HuH-7.5 (cell line): ENCODE measurements at regions not wholly inside any gene's neighbourhood (a gene's known extent, or its start where the extent isn't known, plus 50 kb on each side); places are given as distances from the start of the nearest gene placed in this dataset.
"Not testable (repeated sequence)": the region's sequence is repeated elsewhere in the genome, so short reads cannot be mapped to it uniquely, and the experiment has no call there.

Experiments used
- DNase-seq: peaks from one replicate; pipeline ENCODE4 v3.0.0; 2011; ENCODE audit warnings: low spot score

GRCh38 chr7:142636751-142637150, 112.5 kb upstream of the PRSS1 start:
- no peak for DNase-seq

DNA sequence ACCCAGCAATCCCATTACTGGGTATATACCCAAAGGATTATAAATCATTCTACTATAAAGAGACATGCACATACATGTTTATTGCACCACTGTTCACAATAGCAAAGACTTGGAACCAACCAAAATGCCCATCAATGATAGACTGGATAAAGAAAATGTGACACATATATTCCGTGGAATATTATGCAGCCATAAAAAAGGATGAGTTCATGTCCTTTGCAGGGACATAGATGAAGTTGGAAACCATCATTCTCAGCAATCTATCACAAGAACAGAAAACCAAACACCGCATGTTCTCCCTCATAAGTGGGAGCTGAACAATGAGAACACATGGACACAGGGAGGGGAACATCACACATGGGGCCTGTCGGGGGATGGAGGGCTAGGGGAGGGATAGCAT, 113.2 kb upstream of the PRSS1 start:
- not testable (repeated sequence) for DNase-seq

GRCh38 chr7:142632271-142633134, 116.8 kb upstream of the PRSS1 start:
- peak; percentile 37 for DNase-seq

- DNase-seq, result no peak
These were observed 119.5 kb upstream of the PRSS1 start for GRCh38 chr7:142629588-142630260.

GRCh38 chr7:142628945-142629344, 120.3 kb upstream of the PRSS1 start:
- DNase-seq, result no peak

DNA sequence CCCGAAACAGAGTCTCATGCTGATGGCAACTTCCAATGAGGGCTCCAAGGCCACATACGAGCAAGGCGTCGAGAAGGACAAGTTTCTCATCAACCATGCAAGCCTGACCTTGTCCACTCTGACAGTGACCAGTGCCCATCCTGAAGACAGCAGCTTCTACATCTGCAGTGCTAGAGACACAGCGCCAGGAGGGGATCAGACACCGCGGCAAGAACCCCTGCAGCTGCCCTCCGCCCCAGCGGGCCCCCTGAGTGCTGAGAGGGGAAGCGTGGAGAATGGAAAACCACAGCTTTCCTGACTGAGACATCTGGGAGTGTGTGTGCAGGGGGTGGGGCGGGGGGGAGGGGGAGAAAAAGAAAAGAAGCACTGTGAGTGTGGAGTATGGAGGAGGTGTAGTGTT, 122.0 kb upstream of the PRSS1 start:
- DNase-seq, result not testable (repeated sequence)

- peak; percentile 12 for DNase-seq
These were observed 122.7 kb upstream of the PRSS1 start for GRCh38 chr7:142626420-142627035.

DNA sequence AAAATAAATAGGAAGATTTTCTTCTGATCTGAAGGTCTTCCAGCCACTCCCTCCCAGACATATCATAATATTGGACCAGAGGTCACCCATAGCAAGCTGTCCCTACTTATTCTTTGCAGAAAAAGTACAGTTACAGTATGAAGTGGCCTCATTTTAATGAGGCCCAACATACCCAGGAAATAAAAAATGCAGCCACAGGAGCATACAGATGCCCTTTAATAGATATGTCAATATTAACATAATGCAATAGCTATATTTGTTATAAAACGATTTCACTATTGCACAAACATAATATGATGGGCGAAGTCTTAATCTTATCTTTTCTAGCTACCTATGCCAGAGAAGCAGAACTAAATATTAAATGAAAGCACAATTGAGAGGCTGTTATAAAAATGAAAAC, 124.1 kb upstream of the PRSS1 start:
- not testable (repeated sequence) for DNase-seq

DNA sequence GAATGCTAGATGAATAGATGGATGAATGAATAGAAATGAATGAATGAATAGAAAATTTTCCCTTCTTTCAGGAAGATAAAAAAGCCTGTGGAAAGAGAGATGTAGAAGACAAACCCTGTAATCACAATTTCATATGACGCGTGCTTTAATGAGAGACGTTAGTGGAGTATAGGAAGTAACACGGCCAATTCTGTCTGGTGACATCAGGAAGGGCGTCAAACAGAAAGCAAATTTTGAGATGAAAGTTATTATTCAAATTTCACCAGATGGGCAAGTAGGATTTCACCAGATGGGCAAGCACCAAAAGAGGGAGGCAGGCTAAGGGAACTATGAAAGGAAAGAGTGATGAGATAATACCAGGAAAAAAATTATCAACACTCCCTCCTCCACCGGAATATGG, 128.9 kb upstream of the PRSS1 start:
- DNase-seq, result no peak

GRCh38 chr7:142618655-142619351, 130.5 kb upstream of the PRSS1 start:
- no peak for DNase-seq

- DNase-seq, result no peak
These were observed 132.4 kb upstream of the PRSS1 start for GRCh38 chr7:142616842-142617241.

DNA sequence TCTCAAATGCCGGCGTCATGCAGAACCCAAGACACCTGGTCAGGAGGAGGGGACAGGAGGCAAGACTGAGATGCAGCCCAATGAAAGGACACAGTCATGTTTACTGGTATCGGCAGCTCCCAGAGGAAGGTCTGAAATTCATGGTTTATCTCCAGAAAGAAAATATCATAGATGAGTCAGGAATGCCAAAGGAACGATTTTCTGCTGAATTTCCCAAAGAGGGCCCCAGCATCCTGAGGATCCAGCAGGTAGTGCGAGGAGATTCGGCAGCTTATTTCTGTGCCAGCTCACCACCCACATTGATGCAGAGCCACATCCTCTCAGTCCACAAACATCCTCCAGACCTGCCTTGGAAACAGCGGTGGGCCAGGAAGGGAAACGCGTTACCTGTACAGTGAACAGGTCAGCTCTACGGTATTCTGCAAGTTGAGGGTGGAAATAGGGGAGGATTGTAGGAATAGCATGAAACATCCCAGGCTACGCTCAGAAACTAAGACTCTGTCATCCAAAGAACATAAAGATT, 133.1 kb upstream of the PRSS1 start:
- no peak for DNase-seq

- DNase-seq, result no peak
These were observed 133.8 kb upstream of the PRSS1 start for GRCh38 chr7:142615508-142615907.

GRCh38 chr7:142614116-142614515, 135.2 kb upstream of the PRSS1 start:
- DNase-seq, result no peak

GRCh38 chr7:142612237-142612881, 136.9 kb upstream of the PRSS1 start:
- DNase-seq, result no peak

DNA sequence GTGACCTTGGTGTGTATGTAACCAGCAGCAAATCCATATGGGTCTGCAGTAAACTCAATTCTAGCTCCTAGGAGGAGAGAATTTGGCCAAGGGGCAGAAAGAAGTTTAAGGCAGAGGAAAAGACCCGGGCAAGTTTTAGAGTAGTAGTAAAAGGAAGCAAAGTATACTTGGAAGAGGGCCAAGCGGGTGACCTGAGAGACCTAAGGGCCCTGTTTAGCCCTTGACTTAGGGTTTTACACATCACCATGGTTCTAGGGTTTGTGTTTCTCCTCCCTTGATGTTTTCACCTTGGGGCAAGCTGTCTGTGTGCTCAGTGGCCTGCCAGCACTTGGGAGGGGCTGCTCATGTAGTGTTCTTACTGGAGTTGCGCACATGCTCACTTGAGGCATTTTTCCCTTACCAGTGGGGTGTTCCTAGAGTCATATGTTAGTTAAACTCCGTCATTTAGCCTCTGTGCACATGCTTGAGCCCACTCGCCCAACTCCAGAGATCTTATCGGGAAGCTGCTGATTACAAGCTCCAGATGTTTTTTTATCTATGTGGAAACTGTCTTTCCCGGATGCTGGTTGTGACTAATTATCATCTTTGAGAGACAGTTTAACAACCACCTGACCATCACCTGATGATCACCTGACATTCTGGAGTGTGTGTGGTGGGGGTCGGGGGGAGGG, 137.6 kb upstream of the PRSS1 start:
- DNase-seq, result no peak

- DNase-seq, result no peak
These were observed 140.4 kb upstream of the PRSS1 start for GRCh38 chr7:142608630-142609428.

DNA sequence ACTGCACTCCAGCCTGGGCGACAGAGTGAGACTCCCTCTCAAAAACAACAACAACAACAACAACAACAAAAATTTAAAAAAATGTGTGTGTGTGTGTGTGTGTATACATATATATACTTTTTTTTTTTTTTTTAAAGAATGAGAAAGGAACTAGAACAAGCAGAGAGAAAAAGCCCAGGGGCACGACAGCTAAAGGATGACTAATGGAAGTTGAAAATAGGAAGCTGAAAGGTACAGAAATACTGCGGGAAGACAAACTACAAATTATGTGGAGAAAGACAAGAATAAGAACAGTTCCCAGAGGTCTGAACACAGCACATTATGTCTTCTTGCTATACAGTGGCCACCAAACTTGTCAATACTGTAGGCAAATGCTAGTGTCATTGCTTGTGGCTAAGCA, 141.9 kb upstream of the PRSS1 start:
- DNase-seq, result no peak

DNA sequence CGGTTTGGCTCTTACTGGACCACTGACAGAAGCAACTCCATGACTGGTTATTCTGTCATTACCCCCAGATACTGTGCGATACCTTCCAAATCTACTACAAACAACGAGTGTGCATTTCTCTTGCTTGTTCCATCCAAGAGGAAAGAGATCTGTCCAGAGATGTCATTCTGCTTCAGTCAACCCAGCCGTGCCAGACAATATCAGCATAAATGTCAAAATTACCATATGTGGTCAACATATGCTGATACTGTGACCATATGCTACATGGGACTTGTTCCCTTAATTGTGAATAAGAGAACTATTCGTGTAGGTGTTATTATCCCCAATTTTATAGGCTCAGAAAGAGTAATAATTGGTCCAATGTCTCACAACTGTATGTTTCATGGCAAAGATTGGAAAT, 143.2 kb upstream of the PRSS1 start:
- no peak for DNase-seq

- no peak for DNase-seq
These were observed 144.6 kb upstream of the PRSS1 start for GRCh38 chr7:142604671-142605070.
